ENCODE measurements at regions not wholly inside any gene's neighbourhood (a gene's known extent, or its start where the extent isn't known, plus 50 kb on each side); places are given as distances from the start of the nearest gene placed in this dataset.

DNA sequence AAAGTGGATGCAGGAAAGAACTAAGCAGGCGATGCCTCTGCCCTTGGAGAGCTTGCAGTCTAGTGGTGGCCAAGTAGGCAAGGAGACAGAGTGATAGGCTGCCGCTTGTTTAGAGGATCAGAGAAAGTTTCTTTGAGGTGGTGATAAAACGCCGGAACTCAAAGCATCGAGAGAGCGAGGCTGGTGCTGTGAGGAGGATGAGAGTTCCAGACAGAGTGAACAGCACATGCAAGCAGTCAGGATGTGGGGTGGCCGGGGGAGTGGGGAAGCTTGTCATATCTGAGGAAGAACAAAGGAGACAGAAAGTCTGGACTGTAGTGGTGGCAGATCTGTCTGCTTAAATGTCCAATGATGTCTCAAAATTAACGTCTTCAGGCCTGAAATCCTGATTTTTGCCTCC is 319.7 kb downstream of the SNAPC1 start:
- H3K4me2 ChIP-seq (ENCODE audit: insufficient read depth, low read length) = no peak overlapping the region
- no peaks in the 10 kb centered on the region for H3K27me3 ChIP-seq (ENCODE audit: insufficient read depth, low read length, poor library complexity)
- no peak overlapping the region for H2AFZ ChIP-seq (ENCODE audit: low read depth, low read length)
- H3K9ac ChIP-seq (ENCODE audit: low read depth, low read length) = no peak overlapping the region
- H3K79me2 ChIP-seq (ENCODE audit: insufficient read depth, low read length) = no peaks in the 10 kb centered on the region
- no peaks in the 10 kb centered on the region for H4K20me1 ChIP-seq (ENCODE audit: insufficient read depth, low read length)
- H3K27ac ChIP-seq (ENCODE audit: low read length) = no peak overlapping the region
- H3K9me3 ChIP-seq (ENCODE audit: insufficient read depth, low read length, severe bottlenecking) = no peaks in the 10 kb centered on the region
- DNase-seq (peak; percentile 22), ATAC-seq (ENCODE audit: insufficient read depth, low read depth) (no peak)
- TF ChIP-seq EZH2 (IDR thresholded peaks at IDR 0.05; ENCODE audit: borderline replicate concordance, low read depth, low read length, severe bottlenecking) = no peak
- no peak for TF ChIP-seq CTCF (IDR thresholded peaks at IDR 0.05; ENCODE audit: borderline replicate concordance, extremely low read depth, low read length, poor library complexity, severe bottlenecking)
- H3K4me3 ChIP-seq (ENCODE audit: low read depth in 1 of 2, low read length in 2 of 2) = no peak overlapping the region
- H3K36me3 ChIP-seq (ENCODE audit: insufficient read depth, low read length) = no peaks in the 10 kb centered on the region
- peaks cover 15% of the 10 kb centered on the region for H3K4me1 ChIP-seq (ENCODE audit: insufficient read depth, low read length)

DNA sequence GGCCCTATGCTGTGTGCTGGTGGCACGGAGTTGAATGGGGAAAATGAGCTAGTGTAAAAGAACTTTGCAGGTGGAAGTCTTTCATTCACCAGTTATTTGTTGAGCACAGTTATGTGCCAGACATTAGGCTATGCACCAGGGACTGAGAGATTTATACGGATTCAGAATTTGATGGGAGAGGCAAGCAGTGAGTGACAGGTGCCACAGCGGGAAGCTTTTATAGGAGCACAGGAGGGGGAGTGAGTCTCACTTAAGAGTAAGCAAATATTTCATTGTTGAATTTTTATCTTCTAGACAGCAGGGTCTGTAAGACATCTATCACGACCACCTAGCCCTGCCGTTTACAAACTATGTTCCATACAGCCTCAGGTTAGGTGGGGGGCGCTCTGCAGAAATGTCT is 320.6 kb downstream of the SNAPC1 start:
- no peak overlapping the region for H3K4me2 ChIP-seq (ENCODE audit: insufficient read depth, low read length)
- no peak overlapping the region for H3K9ac ChIP-seq (ENCODE audit: low read depth, low read length)
- no peaks in the 10 kb centered on the region for H4K20me1 ChIP-seq (ENCODE audit: insufficient read depth, low read length)

GRCh38 chr14:62084020-62084419 is 321.8 kb downstream of the SNAPC1 start:
- Histone ChIP-seq H3K9me3 (ENCODE audit: insufficient read depth, low read length, severe bottlenecking) (no peaks in the 10 kb centered on the region), H3K4me3 (ENCODE audit: low read depth in 1 of 2, low read length in 2 of 2) (no peak overlapping the region), H3K4me1 (ENCODE audit: insufficient read depth, low read length) (no peaks in the 10 kb centered on the region), H3K27ac (ENCODE audit: low read length) (no peak overlapping the region), H3K4me2 (ENCODE audit: insufficient read depth, low read length) (no peak overlapping the region), H2AFZ (ENCODE audit: low read depth, low read length) (no peak overlapping the region), H3K36me3 (ENCODE audit: insufficient read depth, low read length) (no peaks in the 10 kb centered on the region), H3K9ac (ENCODE audit: low read depth, low read length) (no peak overlapping the region), H4K20me1 (ENCODE audit: insufficient read depth, low read length) (no peaks in the 10 kb centered on the region), H3K79me2 (ENCODE audit: insufficient read depth, low read length) (no peaks in the 10 kb centered on the region), H3K27me3 (ENCODE audit: insufficient read depth, low read length, poor library complexity) (no peaks in the 10 kb centered on the region)
- no peak for TF ChIP-seq CTCF (IDR thresholded peaks at IDR 0.05; ENCODE audit: borderline replicate concordance, extremely low read depth, low read length, poor library complexity, severe bottlenecking)
- no peak for TF ChIP-seq EZH2 (IDR thresholded peaks at IDR 0.05; ENCODE audit: borderline replicate concordance, low read depth, low read length, severe bottlenecking)
- ATAC-seq (ENCODE audit: insufficient read depth, low read depth) (peak; percentile 84), DNase-seq (peak; percentile 71)

More for the DNA sequence above, 320.6 kb downstream of the SNAPC1 start:
- no peak overlapping the region for H3K4me3 ChIP-seq (ENCODE audit: low read depth in 1 of 2, low read length in 2 of 2)
- H3K9me3 ChIP-seq (ENCODE audit: insufficient read depth, low read length, severe bottlenecking) = no peaks in the 10 kb centered on the region
- no peaks in the 10 kb centered on the region for H3K36me3 ChIP-seq (ENCODE audit: insufficient read depth, low read length)
- no peak for ATAC-seq (ENCODE audit: insufficient read depth, low read depth)
- no peak overlapping the region for H3K27ac ChIP-seq (ENCODE audit: low read length)
- H3K79me2 ChIP-seq (ENCODE audit: insufficient read depth, low read length) = no peaks in the 10 kb centered on the region
- peaks cover 7% of the 10 kb centered on the region for H3K4me1 ChIP-seq (ENCODE audit: insufficient read depth, low read length)
- TF ChIP-seq EZH2 (IDR thresholded peaks at IDR 0.05; ENCODE audit: borderline replicate concordance, low read depth, low read length, severe bottlenecking) (no peak), CTCF (IDR thresholded peaks at IDR 0.05; ENCODE audit: borderline replicate concordance, extremely low read depth, low read length, poor library complexity, severe bottlenecking) (no peak)
- no peak overlapping the region for H2AFZ ChIP-seq (ENCODE audit: low read depth, low read length)
- DNase-seq = no peak
- H3K27me3 ChIP-seq (ENCODE audit: insufficient read depth, low read length, poor library complexity) = no peaks in the 10 kb centered on the region

DNA sequence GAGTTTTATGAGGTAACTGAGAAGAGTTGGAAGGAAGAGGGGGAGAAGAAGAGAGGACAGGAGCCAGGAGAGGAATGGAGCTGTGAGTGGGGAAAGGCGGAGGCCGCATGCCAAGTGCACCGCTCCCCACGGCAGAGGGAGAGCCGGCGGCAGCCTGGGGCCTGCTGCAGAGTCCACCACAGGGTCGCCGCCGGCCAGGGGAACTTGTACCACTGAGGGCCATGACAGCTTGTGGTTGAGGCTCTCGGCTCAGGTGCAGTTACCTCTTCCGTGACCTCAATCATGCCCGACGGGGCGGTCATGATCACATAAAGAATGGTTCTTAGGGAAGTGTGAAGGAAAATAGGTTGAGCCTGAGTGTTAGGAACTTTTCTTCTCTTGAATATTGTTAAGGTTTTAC is 325.0 kb downstream of the SNAPC1 start:
- H2AFZ ChIP-seq (ENCODE audit: low read depth, low read length) = no peak overlapping the region
- ATAC-seq (ENCODE audit: insufficient read depth, low read depth) (no peak), DNase-seq (no peak)
- no peak overlapping the region for H3K4me2 ChIP-seq (ENCODE audit: insufficient read depth, low read length)
- no peaks in the 10 kb centered on the region for H4K20me1 ChIP-seq (ENCODE audit: insufficient read depth, low read length)
- no peak overlapping the region for H3K9ac ChIP-seq (ENCODE audit: low read depth, low read length)
- H3K27me3 ChIP-seq (ENCODE audit: insufficient read depth, low read length, poor library complexity) = no peaks in the 10 kb centered on the region
- no peak for TF ChIP-seq CTCF (IDR thresholded peaks at IDR 0.05; ENCODE audit: borderline replicate concordance, extremely low read depth, low read length, poor library complexity, severe bottlenecking)
- TF ChIP-seq EZH2 (IDR thresholded peaks at IDR 0.05; ENCODE audit: borderline replicate concordance, low read depth, low read length, severe bottlenecking) = no peak
- no peak overlapping the region for H3K27ac ChIP-seq (ENCODE audit: low read length)
- no peaks in the 10 kb centered on the region for H3K79me2 ChIP-seq (ENCODE audit: insufficient read depth, low read length)
- no peaks in the 10 kb centered on the region for H3K9me3 ChIP-seq (ENCODE audit: insufficient read depth, low read length, severe bottlenecking)
- no peaks in the 10 kb centered on the region for H3K4me1 ChIP-seq (ENCODE audit: insufficient read depth, low read length)
- H3K36me3 ChIP-seq (ENCODE audit: insufficient read depth, low read length) = no peaks in the 10 kb centered on the region
- H3K4me3 ChIP-seq (ENCODE audit: low read depth in 1 of 2, low read length in 2 of 2) = no peak overlapping the region
